A673 (cell line): ENCODE measurements at regions not wholly inside any gene's neighbourhood (a gene's known extent, or its start where the extent isn't known, plus 50 kb on each side); places are given as distances from the start of the nearest gene placed in this dataset.

Experiments used
- BruUV-seq: library from RNA; stranded (reverse); fragments of 400-500 nt; replicated peaks from 2 replicates; lab custom pipeline; 2021; lab: Mats Ljungman, UMichigan
- CTCF ChIA-PET: fragments of 300-600 bp; sonication (Branson Sonifier 250); formaldehyde crosslinking; loops from one replicate; lab custom pipeline; 2022; ENCODE audit warnings: antibody characterized with exemption; lab: Charles Lee
- POLR2A ChIA-PET: fragments of 300-600 bp; sonication (Branson Sonifier 250); formaldehyde crosslinking; loops from one replicate; lab custom pipeline; 2022; ENCODE audit warnings: antibody characterized with exemption; ENCODE audit not compliant: low non-redundant PET; lab: Charles Lee
- DNase-seq: peaks from one replicate; pipeline ENCODE4 v3.0.0-alpha.2; 2015; ENCODE audit warnings: low spot score
- H3K27ac ChIP-seq: fragments of 200-600 bp; sonication (generic); 2 replicates; pipeline ENCODE4 v1.5.1; 2016; ENCODE audit warnings: mixed run types, low read depth, mild to moderate bottlenecking, mixed read lengths, antibody characterized with exemption, low read length; ENCODE audit not compliant: poor library complexity, severe bottlenecking
- H3K27me3 ChIP-seq: fragments of 200-600 bp; sonication (generic); replicated peaks from 2 replicates; pipeline ENCODE4 v1.6.1; 2017; ENCODE audit warnings: mixed run types, low read depth, mild to moderate bottlenecking, mixed read lengths, antibody characterized with exemption, low read length; ENCODE audit not compliant: insufficient read depth, poor library complexity
- H3K36me3 ChIP-seq: fragments of 200-600 bp; sonication (generic); 2 replicates; pipeline ENCODE4 v1.6.1; 2016; ENCODE audit warnings: mixed run types, mild to moderate bottlenecking, mixed read lengths, antibody characterized with exemption, low read length; ENCODE audit not compliant: insufficient read depth, poor library complexity, severe bottlenecking
- H3K4me1 ChIP-seq: fragments of 200-600 bp; sonication (generic); 2 replicates; pipeline ENCODE4 v1.6.1; 2017; ENCODE audit warnings: mixed run types, mild to moderate bottlenecking, mixed read lengths, antibody characterized with exemption, low read length; ENCODE audit not compliant: insufficient read depth, poor library complexity, severe bottlenecking
- H3K4me3 ChIP-seq: fragments of 200-600 bp; sonication (generic); 2 replicates; pipeline ENCODE4 v1.5.1; 2016; ENCODE audit warnings: low read depth, mixed run types, mild to moderate bottlenecking, mixed read lengths, low read length; ENCODE audit not compliant: poor library complexity, severe bottlenecking
- H3K9me3 ChIP-seq: fragments of 200-600 bp; sonication (generic); 2 replicates; pipeline ENCODE4 v1.6.1; 2016; ENCODE audit warnings: mixed run types, low read depth, mild to moderate bottlenecking, mixed read lengths, antibody characterized with exemption, low read length; ENCODE audit not compliant: poor library complexity, severe bottlenecking
- EZH2 ChIP-seq: fragments of 200-600 bp; sonication (generic); IDR thresholded peaks from 2 replicates; pipeline ENCODE4 v1.6.1; 2017; ENCODE audit warnings: borderline replicate concordance, low read depth, mild to moderate bottlenecking, mixed read lengths, antibody characterized with exemption, low read length; ENCODE audit not compliant: poor library complexity, severe bottlenecking
- intact Hi-C: fragments of 100-400 bp; cut with micrococcal nuclease; formaldehyde crosslinking; loops from one replicate; pipeline ENCODE4 v1.10.0; 2022; ENCODE audit not compliant: unreplicated experiment
- TF ChIP-seq, protein P1 (sequence below): fragments of 300-800, 200-600 bp; sonication (generic); conservative IDR thresholded peaks from 2 replicates; pipeline ENCODE4 v1.5.1; 2017; ENCODE audit warnings: low read depth, mild to moderate bottlenecking, antibody characterized with exemption, low read length, moderate library complexity, mixed read lengths

DNA sequence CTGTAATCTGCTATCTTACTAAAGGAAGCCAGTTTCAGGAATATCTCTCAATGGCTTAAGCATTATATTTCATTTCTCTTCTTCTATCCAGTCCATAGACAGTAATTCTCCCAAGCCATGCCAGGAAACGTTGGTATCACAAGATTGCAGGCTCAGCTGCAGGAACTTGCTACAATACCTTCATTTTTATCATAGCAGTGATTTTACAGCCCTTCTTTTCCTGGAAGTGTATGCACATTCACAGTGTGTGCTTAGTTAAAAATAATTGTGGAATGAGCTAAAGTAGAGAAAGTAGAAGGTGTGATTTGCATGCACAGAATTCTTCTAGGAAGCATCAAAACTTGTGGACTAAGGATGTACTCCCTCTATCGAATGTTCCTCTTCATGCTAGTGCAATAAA lies 647.2 kb upstream of the PTBP2 start:
- H3K4me3 ChIP-seq, result no peak overlapping the region
- no peak for DNase-seq
- no peaks in the 10 kb centered on the region for H3K4me1 ChIP-seq
- TF ChIP-seq EZH2, result no peak
- TF ChIP-seq, protein P1, sequence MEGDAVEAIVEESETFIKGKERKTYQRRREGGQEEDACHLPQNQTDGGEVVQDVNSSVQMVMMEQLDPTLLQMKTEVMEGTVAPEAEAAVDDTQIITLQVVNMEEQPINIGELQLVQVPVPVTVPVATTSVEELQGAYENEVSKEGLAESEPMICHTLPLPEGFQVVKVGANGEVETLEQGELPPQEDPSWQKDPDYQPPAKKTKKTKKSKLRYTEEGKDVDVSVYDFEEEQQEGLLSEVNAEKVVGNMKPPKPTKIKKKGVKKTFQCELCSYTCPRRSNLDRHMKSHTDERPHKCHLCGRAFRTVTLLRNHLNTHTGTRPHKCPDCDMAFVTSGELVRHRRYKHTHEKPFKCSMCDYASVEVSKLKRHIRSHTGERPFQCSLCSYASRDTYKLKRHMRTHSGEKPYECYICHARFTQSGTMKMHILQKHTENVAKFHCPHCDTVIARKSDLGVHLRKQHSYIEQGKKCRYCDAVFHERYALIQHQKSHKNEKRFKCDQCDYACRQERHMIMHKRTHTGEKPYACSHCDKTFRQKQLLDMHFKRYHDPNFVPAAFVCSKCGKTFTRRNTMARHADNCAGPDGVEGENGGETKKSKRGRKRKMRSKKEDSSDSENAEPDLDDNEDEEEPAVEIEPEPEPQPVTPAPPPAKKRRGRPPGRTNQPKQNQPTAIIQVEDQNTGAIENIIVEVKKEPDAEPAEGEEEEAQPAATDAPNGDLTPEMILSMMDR, result no peak
- H3K9me3 ChIP-seq, result no peaks in the 10 kb centered on the region
- BruUV-seq, result no TSS peak
- H3K27ac ChIP-seq, result no peak overlapping the region
- H3K36me3 ChIP-seq, result no peaks in the 10 kb centered on the region
- ChIA-PET POLR2A (no interaction called here), CTCF (no interaction called here)
- no peaks in the 10 kb centered on the region for H3K27me3 ChIP-seq
- intact Hi-C loops, result no loop called here

DNA sequence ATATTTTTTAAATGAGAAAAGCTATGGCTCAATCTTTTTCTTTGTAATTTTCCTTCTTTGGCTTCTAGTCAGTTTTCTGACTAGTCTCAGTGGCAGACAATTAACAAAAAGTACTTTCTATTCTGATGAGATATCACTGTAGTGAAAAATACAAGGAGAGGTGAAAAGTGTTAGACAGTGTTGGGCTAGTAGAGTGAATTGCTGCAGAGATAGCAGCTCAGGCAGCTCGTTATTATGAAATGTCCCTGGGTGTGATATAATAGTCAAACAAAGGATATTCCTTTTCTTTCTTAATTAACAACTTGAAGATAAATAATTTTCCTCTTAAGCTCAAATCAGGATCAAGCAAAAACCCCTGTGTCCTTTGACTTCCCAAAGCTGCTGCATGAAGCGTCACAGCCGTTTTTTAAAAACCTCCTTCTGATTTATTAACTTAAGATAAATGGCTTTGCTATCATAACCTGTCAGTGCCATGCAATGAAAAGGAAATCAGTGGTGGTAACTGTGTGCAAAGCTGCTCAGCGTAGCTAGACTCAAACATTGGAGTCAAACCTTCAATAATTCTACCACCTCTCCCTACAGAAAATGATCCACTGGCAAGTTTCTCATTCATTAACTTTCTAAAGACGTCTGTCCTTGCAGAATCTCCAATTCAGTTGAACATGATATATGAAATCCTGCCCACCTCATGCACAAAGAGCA lies 646.6 kb upstream of the PTBP2 start:
- Histone ChIP-seq H3K27ac (no peak overlapping the region), H3K36me3 (no peaks in the 10 kb centered on the region), H3K4me3 (no peak overlapping the region), H3K9me3 (no peaks in the 10 kb centered on the region), H3K27me3 (no peaks in the 10 kb centered on the region), H3K4me1 (no peaks in the 10 kb centered on the region)
- ChIA-PET POLR2A (no interaction called here), CTCF (no interaction called here)
- no peak for DNase-seq
- TF ChIP-seq, protein P1, result no peak
- TF ChIP-seq EZH2, result no peak
- BruUV-seq, result no TSS peak
- intact Hi-C loops, result no loop called here

DNA sequence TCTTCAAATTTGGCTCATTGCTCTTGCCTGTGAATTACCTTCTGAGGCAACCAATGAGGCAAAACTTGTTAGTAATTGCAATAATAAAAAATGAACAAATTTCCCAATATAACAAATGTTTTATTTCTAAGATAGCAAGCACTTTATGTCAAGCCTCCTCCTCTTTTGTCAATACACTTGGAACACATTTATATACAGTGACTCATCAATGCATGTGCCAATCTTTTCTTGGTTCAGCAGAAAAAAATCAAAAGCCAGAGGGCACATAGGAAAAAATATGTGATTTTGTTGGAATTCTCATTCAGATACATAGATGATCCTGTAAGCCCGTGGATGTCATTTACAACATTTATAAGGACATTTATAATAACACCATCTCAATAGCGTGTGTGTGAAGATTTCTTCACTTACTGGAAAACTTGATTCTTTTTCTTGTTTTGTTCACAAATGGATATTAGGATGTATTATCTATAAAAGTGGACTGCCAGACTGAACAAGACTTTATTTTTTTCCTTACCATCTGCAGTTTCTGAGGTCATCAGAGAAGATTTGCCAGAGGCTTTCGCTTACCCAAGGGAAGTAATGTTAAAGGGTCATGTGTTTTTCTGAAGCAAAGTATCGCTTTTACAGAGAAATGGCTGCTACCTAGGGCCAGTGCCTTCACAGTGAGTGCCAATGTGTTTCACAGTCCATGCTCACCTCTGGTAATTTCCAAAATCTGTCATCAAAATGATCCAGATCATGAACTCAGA lies 645.7 kb upstream of the PTBP2 start:
- BruUV-seq, result no TSS peak
- H3K4me1 ChIP-seq, result no peaks in the 10 kb centered on the region
- H3K4me3 ChIP-seq, result no peak overlapping the region
- DNase-seq, result no peak
- CTCF ChIA-PET, result no interaction called here
- H3K27me3 ChIP-seq, result no peaks in the 10 kb centered on the region
- POLR2A ChIA-PET, result no interaction called here
- H3K36me3 ChIP-seq, result no peaks in the 10 kb centered on the region
- H3K9me3 ChIP-seq, result no peaks in the 10 kb centered on the region
- no peak overlapping the region for H3K27ac ChIP-seq
- intact Hi-C loops, result no loop called here
- TF ChIP-seq, protein P1, result no peak
- TF ChIP-seq EZH2, result no peak
